GOT3 (cell line): ENCODE measurements at regions not wholly inside any gene's neighbourhood (a gene's known extent, or its start where the extent isn't known, plus 50 kb on each side); places are given as distances from the start of the nearest gene placed in this dataset.
"Not testable (repeated sequence)": the region's sequence is repeated elsewhere in the genome, so short reads cannot be mapped to it uniquely, and the experiment has no call there.

Experiments
- DNase-seq: peaks from one replicate; lab custom pipeline; 2025; ENCODE audit warnings: mixed read lengths; lab: John Stamatoyannopoulos, UW

- DNase-seq, result no peak
Observed at GRCh38 chr12:58651850-58652249, 268.5 kb downstream of the LRIG3 start.

GRCh38 chr12:58654021-58654420, 266.3 kb downstream of the LRIG3 start:
- no peak for DNase-seq

- no peak for DNase-seq
Observed at GRCh38 chr12:58655375-58655774, 264.9 kb downstream of the LRIG3 start.

- no peak for DNase-seq
Observed at GRCh38 chr12:58656254-58657009, 263.9 kb downstream of the LRIG3 start.

- DNase-seq, result no peak
Observed at GRCh38 chr12:58657190-58657589, 263.1 kb downstream of the LRIG3 start.

- no peak for DNase-seq
Observed at GRCh38 chr12:58665375-58665774, 254.9 kb downstream of the LRIG3 start.

GRCh38 chr12:58668233-58668632, 252.1 kb downstream of the LRIG3 start:
- no peak for DNase-seq

- DNase-seq, result no peak
Observed at GRCh38 chr12:58668871-58669270, 251.4 kb downstream of the LRIG3 start.

- no peak for DNase-seq
Observed at GRCh38 chr12:58670623-58671022, 249.7 kb downstream of the LRIG3 start.

GRCh38 chr12:58671196-58671595, 249.1 kb downstream of the LRIG3 start:
- no peak for DNase-seq

GRCh38 chr12:58673021-58673420, 247.3 kb downstream of the LRIG3 start:
- no peak for DNase-seq

GRCh38 chr12:58677833-58678232, 242.5 kb downstream of the LRIG3 start:
- DNase-seq, result not testable (repeated sequence)

- no peak for DNase-seq
Observed at GRCh38 chr12:58678753-58679152, 241.6 kb downstream of the LRIG3 start.

GRCh38 chr12:58681730-58682129, 238.6 kb downstream of the LRIG3 start:
- no peak for DNase-seq

GRCh38 chr12:58695263-58695662, 225.0 kb downstream of the LRIG3 start:
- no peak for DNase-seq

- DNase-seq, result no peak
Observed at GRCh38 chr12:58701536-58701935, 218.8 kb downstream of the LRIG3 start.

GRCh38 chr12:58703866-58704265, 216.4 kb downstream of the LRIG3 start:
- DNase-seq, result no peak

GRCh38 chr12:58704770-58705169, 215.5 kb downstream of the LRIG3 start:
- DNase-seq, result not testable (repeated sequence)

- no peak for DNase-seq
Observed at GRCh38 chr12:58710901-58711300, 209.4 kb downstream of the LRIG3 start.

- no peak for DNase-seq
Observed at GRCh38 chr12:58711974-58712373, 208.3 kb downstream of the LRIG3 start.

- no peak for DNase-seq
Observed at GRCh38 chr12:58712976-58713375, 207.3 kb downstream of the LRIG3 start.

GRCh38 chr12:58719161-58719560, 201.1 kb downstream of the LRIG3 start:
- DNase-seq, result no peak

GRCh38 chr12:58720421-58720820, 199.9 kb downstream of the LRIG3 start:
- DNase-seq, result no peak
